ENCODE measurements at regions not wholly inside any gene's neighbourhood (a gene's known extent, or its start where the extent isn't known, plus 50 kb on each side); places are given as distances from the start of the nearest gene placed in this dataset.

DNA sequence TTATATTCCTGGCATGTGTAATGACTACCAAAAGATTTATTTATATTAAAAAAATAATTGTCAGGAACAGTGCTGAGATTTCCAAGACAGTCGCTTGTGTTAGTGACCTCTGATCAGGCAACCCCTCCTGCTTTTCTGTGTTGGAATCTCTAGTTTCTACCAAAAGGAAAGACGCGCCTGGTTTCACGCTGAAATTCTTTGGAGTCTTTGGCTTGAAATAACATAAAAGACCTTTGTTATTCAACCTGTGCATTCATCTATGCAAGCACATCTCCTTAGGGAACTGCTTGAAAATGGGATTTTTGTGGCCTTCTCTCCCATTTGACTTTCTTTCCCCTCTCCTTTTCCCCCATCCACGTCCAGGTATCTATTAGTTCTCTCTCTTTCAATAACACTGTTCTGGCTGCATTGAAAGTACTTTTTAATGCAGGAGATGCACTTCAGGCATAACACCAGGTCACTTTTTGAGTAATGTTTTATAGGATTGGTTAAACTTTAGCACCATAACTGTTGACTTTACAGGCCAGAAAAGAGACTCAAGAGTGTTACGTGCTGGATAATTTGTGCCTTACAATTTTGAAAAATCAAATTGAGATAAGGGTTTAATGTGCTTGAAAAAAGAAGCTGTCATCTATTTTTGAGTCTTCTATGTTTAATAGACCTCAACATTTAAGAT, 172.7 kb downstream of the GPAT3 start:
- Histone ChIP-seq H3K27me3 (no peaks in the 10 kb centered on the region), H3K4me3 (no peak overlapping the region), H3K9me3 (no peaks in the 10 kb centered on the region), H3K36me3 (no peaks in the 10 kb centered on the region), H3K4me1 (ENCODE audit: insufficient read depth) (no peaks in the 10 kb centered on the region), H3K27ac (no peak overlapping the region)
- WGBS, 3 donors: 50 to 55% (median 53%) methylated on average over 6 of the region's 6 CpGs
- no peak for DNase-seq
- TF ChIP-seq POLR2A (IDR thresholded peaks at IDR 0.05): no peak
- TF ChIP-seq, protein P1, sequence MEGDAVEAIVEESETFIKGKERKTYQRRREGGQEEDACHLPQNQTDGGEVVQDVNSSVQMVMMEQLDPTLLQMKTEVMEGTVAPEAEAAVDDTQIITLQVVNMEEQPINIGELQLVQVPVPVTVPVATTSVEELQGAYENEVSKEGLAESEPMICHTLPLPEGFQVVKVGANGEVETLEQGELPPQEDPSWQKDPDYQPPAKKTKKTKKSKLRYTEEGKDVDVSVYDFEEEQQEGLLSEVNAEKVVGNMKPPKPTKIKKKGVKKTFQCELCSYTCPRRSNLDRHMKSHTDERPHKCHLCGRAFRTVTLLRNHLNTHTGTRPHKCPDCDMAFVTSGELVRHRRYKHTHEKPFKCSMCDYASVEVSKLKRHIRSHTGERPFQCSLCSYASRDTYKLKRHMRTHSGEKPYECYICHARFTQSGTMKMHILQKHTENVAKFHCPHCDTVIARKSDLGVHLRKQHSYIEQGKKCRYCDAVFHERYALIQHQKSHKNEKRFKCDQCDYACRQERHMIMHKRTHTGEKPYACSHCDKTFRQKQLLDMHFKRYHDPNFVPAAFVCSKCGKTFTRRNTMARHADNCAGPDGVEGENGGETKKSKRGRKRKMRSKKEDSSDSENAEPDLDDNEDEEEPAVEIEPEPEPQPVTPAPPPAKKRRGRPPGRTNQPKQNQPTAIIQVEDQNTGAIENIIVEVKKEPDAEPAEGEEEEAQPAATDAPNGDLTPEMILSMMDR (IDR thresholded peaks at IDR 0.05): no peak
- TF ChIP-seq EP300 (IDR thresholded peaks at IDR 0.05): no peak
- intact Hi-C loops (cut with DNase I): no loop called here

DNA sequence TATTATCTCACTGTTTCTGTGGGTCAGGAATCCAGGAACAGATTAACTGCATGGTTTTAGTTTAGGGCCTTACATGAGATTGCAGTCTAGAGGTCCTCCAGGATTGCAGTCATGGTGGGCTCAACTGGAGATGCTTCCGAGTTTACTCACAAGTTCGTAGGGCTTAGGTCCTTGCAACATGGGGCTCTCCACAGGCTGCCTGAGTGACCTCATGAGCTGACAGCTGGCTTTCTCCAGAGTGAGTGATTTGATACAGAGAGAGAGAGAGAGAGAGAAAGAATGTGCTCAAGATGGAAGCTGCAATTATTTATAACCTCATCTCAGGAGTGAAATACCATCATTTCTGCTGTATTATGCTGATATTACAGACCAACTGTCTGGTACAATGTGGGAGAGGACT, 168.9 kb downstream of the GPAT3 start:
- 84 to 89% (median 88%) methylated on average over 2 of the region's 2 CpGs for WGBS, 3 donors
- DNase-seq: no peak
- no peaks in the 10 kb centered on the region for H3K27me3 ChIP-seq
- TF ChIP-seq, protein P1 (IDR thresholded peaks at IDR 0.05): no peak
- TF ChIP-seq EP300 (IDR thresholded peaks at IDR 0.05) (no peak), POLR2A (IDR thresholded peaks at IDR 0.05) (no peak)
- H3K36me3 ChIP-seq: no peaks in the 10 kb centered on the region
- H3K4me1 ChIP-seq (ENCODE audit: insufficient read depth): no peaks in the 10 kb centered on the region
- no peak overlapping the region for H3K4me3 ChIP-seq
- intact Hi-C loops (cut with DNase I): no loop called here
- H3K9me3 ChIP-seq: no peaks in the 10 kb centered on the region
- H3K27ac ChIP-seq: no peak overlapping the region

DNA sequence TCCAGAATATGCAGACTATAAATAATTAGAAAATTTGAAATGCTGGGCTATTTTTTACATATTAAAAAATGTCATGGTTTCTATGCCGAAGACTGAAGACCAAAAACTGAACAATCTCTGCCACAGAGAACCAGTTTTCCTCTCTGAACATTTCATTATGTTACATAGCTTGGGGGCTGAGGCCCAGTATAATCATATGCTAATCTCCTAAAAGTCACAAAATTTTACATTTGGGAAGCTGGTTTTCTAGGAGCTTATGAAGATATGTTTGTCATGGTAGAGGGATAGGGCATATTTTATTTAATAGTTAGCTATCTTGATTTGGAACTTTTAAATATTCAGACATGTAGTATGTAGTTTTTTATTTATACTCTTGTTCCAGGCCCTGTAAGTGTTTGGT, 167.8 kb downstream of the GPAT3 start:
- H3K36me3 ChIP-seq: no peaks in the 10 kb centered on the region
- H3K4me3 ChIP-seq: no peak overlapping the region
- intact Hi-C loops (cut with DNase I): no loop called here
- H3K4me1 ChIP-seq (ENCODE audit: insufficient read depth): no peaks in the 10 kb centered on the region
- WGBS, 3 donors: 93 to 96% (median 96%) methylated on average over 1 of the region's 1 CpG
- TF ChIP-seq POLR2A (IDR thresholded peaks at IDR 0.05): no peak
- TF ChIP-seq, protein P1 (IDR thresholded peaks at IDR 0.05): no peak
- no peak for TF ChIP-seq EP300 (IDR thresholded peaks at IDR 0.05)
- no peak for DNase-seq
- H3K27ac ChIP-seq: no peak overlapping the region
- H3K9me3 ChIP-seq: no peaks in the 10 kb centered on the region
- H3K27me3 ChIP-seq: no peaks in the 10 kb centered on the region

DNA sequence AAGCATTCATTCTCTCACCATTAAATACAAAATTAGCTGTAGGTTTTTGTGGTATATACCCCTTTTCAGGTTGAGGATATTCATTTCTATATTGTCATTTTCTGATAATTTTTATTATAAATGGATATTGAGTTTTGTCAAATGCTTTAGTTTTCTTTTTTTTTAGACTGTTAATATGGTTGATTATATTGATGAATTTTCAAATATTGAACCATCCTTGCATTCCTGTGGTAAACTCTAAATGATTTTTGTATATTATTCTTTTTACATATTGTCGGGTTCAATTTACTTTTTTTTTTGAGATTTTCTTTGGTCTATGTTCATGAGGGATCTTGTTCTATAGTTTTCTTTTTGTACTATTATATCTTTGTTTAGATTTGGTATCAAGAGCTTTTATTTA, 165.1 kb downstream of the GPAT3 start:
- H3K4me1 ChIP-seq (ENCODE audit: insufficient read depth): no peaks in the 10 kb centered on the region
- no peak overlapping the region for H3K4me3 ChIP-seq
- intact Hi-C loops (cut with DNase I): no loop called here
- no peak for DNase-seq
- no peak for TF ChIP-seq POLR2A (IDR thresholded peaks at IDR 0.05)
- no peak for TF ChIP-seq EP300 (IDR thresholded peaks at IDR 0.05)
- TF ChIP-seq, protein P1 (IDR thresholded peaks at IDR 0.05): no peak
- 90 to 92% (median 91%) methylated on average over 1 of the region's 1 CpG for WGBS, 3 donors
- no peaks in the 10 kb centered on the region for H3K9me3 ChIP-seq
- H3K27ac ChIP-seq: no peak overlapping the region
- no peaks in the 10 kb centered on the region for H3K27me3 ChIP-seq
- H3K36me3 ChIP-seq: no peaks in the 10 kb centered on the region
